ENCODE measurements at regions not wholly inside any gene's neighbourhood (a gene's known extent, or its start where the extent isn't known, plus 50 kb on each side); places are given as distances from the start of the nearest gene placed in this dataset.

- no peaks in the 10 kb centered on the region for H3K79me2 ChIP-seq (ENCODE audit: insufficient read depth, low read length)
- FAIRE-seq, result no peak
- no peaks in the 10 kb centered on the region for H3K9me3 ChIP-seq (ENCODE audit: insufficient read depth, low read depth, low read length)
- H3K4me1 Mint-ChIP-seq (ENCODE audit: low read depth, unreplicated experiment), result peaks cover 25% of the 10 kb centered on the region
- H3K27ac Mint-ChIP-seq (ENCODE audit: unreplicated experiment), result peak overlapping the region; percentile 13
- H3K9me3 Mint-ChIP-seq (ENCODE audit: unreplicated experiment), result no peaks in the 10 kb centered on the region
- H3K27me3 Mint-ChIP-seq (ENCODE audit: low read depth, unreplicated experiment), result no peaks in the 10 kb centered on the region
- no peak overlapping the region for H3K9ac ChIP-seq (ENCODE audit: low read length)
- peak overlapping the region; percentile 43 for H3K4me2 ChIP-seq (ENCODE audit: low read length)
- H3K4me3 Mint-ChIP-seq (ENCODE audit: unreplicated experiment), result no peak overlapping the region
- H4K20me1 ChIP-seq (ENCODE audit: insufficient read depth, low read length), result no peaks in the 10 kb centered on the region
- DNase-seq (ENCODE audit: low read depth), result peak; percentile 56
- no peak overlapping the region for H2AFZ ChIP-seq (ENCODE audit: low read depth, low read length)
- H3K36me3 Mint-ChIP-seq (ENCODE audit: low read depth, unreplicated experiment), result no peaks in the 10 kb centered on the region
- H3K4me3 ChIP-seq (ENCODE audit: insufficient read depth, low read depth, low read length), result no peak overlapping the region
- H3K36me3 ChIP-seq (ENCODE audit: insufficient read depth, low read length), result no peaks in the 10 kb centered on the region
- H3K27me3 ChIP-seq (ENCODE audit: insufficient read depth, low read length), result no peaks in the 10 kb centered on the region
- no peak overlapping the region for H3K27ac ChIP-seq (ENCODE audit: low read depth, low read length)
- no peak for TF ChIP-seq CTCF (IDR thresholded peaks at IDR 0.05; ENCODE audit: insufficient read depth, low read depth, low read length)
- peaks cover 27% of the 10 kb centered on the region for H3K4me1 ChIP-seq (ENCODE audit: insufficient read depth, low read length)
These were observed 241.8 kb upstream of the IRF2BP2 start for GRCh38 chr1:234851450-234852438.

GRCh38 chr1:234849832-234850231 lies 239.9 kb upstream of the IRF2BP2 start:
- no peak for FAIRE-seq
- H3K27ac ChIP-seq (ENCODE audit: low read depth, low read length), result peak overlapping the region; percentile 71
- DNase-seq (ENCODE audit: low read depth), result peak; percentile 22
- H3K9me3 Mint-ChIP-seq (ENCODE audit: unreplicated experiment), result peaks cover 2% of the 10 kb centered on the region
- H3K36me3 Mint-ChIP-seq (ENCODE audit: low read depth, unreplicated experiment), result no peaks in the 10 kb centered on the region
- TF ChIP-seq CTCF (IDR thresholded peaks at IDR 0.05; ENCODE audit: insufficient read depth, low read depth, low read length), result no peak
- TF ChIP-seq EZH2 (IDR thresholded peaks at IDR 0.05; ENCODE audit: insufficient read depth, low read length), result no peak
- H3K4me1 ChIP-seq (ENCODE audit: insufficient read depth, low read length), result peaks cover 33% of the 10 kb centered on the region
- H3K27ac Mint-ChIP-seq (ENCODE audit: unreplicated experiment), result no peak overlapping the region
- H4K20me1 ChIP-seq (ENCODE audit: insufficient read depth, low read length), result no peaks in the 10 kb centered on the region
- H3K4me1 Mint-ChIP-seq (ENCODE audit: low read depth, unreplicated experiment), result peaks cover 32% of the 10 kb centered on the region
- H3K4me3 Mint-ChIP-seq (ENCODE audit: unreplicated experiment), result no peak overlapping the region
- no peaks in the 10 kb centered on the region for H3K36me3 ChIP-seq (ENCODE audit: insufficient read depth, low read length)
- peak overlapping the region; percentile 53 for H3K4me2 ChIP-seq (ENCODE audit: low read length)
- H3K79me2 ChIP-seq (ENCODE audit: insufficient read depth, low read length), result no peaks in the 10 kb centered on the region
- no peak overlapping the region for H3K4me3 ChIP-seq (ENCODE audit: insufficient read depth, low read depth, low read length)
- peak overlapping the region; percentile 35 for H3K9ac ChIP-seq (ENCODE audit: low read length)
- no peaks in the 10 kb centered on the region for H3K9me3 ChIP-seq (ENCODE audit: insufficient read depth, low read depth, low read length)
- no peaks in the 10 kb centered on the region for H3K27me3 Mint-ChIP-seq (ENCODE audit: low read depth, unreplicated experiment)
- no peaks in the 10 kb centered on the region for H3K27me3 ChIP-seq (ENCODE audit: insufficient read depth, low read length)
- no peak overlapping the region for H2AFZ ChIP-seq (ENCODE audit: low read depth, low read length)

Measured in astrocyte (in vitro differentiated cells and primary cell).